Neuron (in vitro differentiated cells): ENCODE measurements at regions not wholly inside any gene's neighbourhood (a gene's known extent, or its start where the extent isn't known, plus 50 kb on each side); places are given as distances from the start of the nearest gene placed in this dataset.

Experiments
- H2AFZ ChIP-seq: one replicate; pipeline ENCODE4 v1.6.1; 2013; ENCODE audit warnings: low read depth, mild to moderate bottlenecking, inconsistent platforms, low read length, moderate library complexity
- H3K27me3 ChIP-seq: one replicate; pipeline ENCODE4 v1.6.1; 2013; ENCODE audit warnings: low read length; ENCODE audit not compliant: insufficient read depth
- H3K36me3 ChIP-seq: one replicate; pipeline ENCODE4 v1.6.1; 2013; ENCODE audit warnings: low read length; ENCODE audit not compliant: insufficient read depth
- H3K4me1 ChIP-seq: one replicate; pipeline ENCODE4 v1.6.1; 2013; ENCODE audit warnings: low read length; ENCODE audit not compliant: insufficient read depth
- H3K4me3 ChIP-seq: 2 replicates; pipeline ENCODE4 v1.5.1; 2013; ENCODE audit warnings: mild to moderate bottlenecking, low read length, moderate library complexity
- H3K9me3 ChIP-seq: one replicate; pipeline ENCODE4 v1.6.1; 2013; ENCODE audit warnings: low read length

- Histone ChIP-seq H3K36me3 (no peaks in the 10 kb centered on the region), H3K4me1 (no peaks in the 10 kb centered on the region), H3K27me3 (no peaks in the 10 kb centered on the region), H2AFZ (no peak overlapping the region), H3K9me3 (no peaks in the 10 kb centered on the region), H3K4me3 (no peak overlapping the region)
Observed at GRCh38 chr13:47673009-47673850, 327.8 kb downstream of the SUCLA2 start.

- Histone ChIP-seq H3K9me3 (no peaks in the 10 kb centered on the region), H3K4me3 (no peak overlapping the region), H3K36me3 (no peaks in the 10 kb centered on the region), H2AFZ (no peak overlapping the region), H3K27me3 (no peaks in the 10 kb centered on the region), H3K4me1 (no peaks in the 10 kb centered on the region)
Observed at GRCh38 chr13:47672245-47673008, 328.6 kb downstream of the SUCLA2 start.

GRCh38 chr13:47671776-47672175 lies 329.3 kb downstream of the SUCLA2 start:
- no peak overlapping the region for H2AFZ ChIP-seq
- no peaks in the 10 kb centered on the region for H3K36me3 ChIP-seq
- H3K4me3 ChIP-seq: no peak overlapping the region
- H3K27me3 ChIP-seq: no peaks in the 10 kb centered on the region
- no peaks in the 10 kb centered on the region for H3K9me3 ChIP-seq
- no peaks in the 10 kb centered on the region for H3K4me1 ChIP-seq

- Histone ChIP-seq H3K4me1 (peaks cover 8% of the 10 kb centered on the region), H3K36me3 (no peaks in the 10 kb centered on the region), H3K9me3 (no peaks in the 10 kb centered on the region), H3K27me3 (no peaks in the 10 kb centered on the region), H3K4me3 (no peak overlapping the region), H2AFZ (peak overlapping the region; percentile 77)
Observed at GRCh38 chr13:47665043-47665442, 336.0 kb downstream of the SUCLA2 start.

GRCh38 chr13:47661076-47661475 lies 340.0 kb downstream of the SUCLA2 start:
- Histone ChIP-seq H3K27me3 (no peaks in the 10 kb centered on the region), H3K36me3 (no peaks in the 10 kb centered on the region), H3K4me3 (no peak overlapping the region), H2AFZ (no peak overlapping the region), H3K9me3 (no peaks in the 10 kb centered on the region), H3K4me1 (peaks cover 8% of the 10 kb centered on the region)

- Histone ChIP-seq H3K4me1 (no peaks in the 10 kb centered on the region), H2AFZ (no peak overlapping the region), H3K9me3 (no peaks in the 10 kb centered on the region), H3K27me3 (no peaks in the 10 kb centered on the region), H3K4me3 (no peak overlapping the region), H3K36me3 (no peaks in the 10 kb centered on the region)
Observed at GRCh38 chr13:47656651-47657050, 344.4 kb downstream of the SUCLA2 start.

GRCh38 chr13:47650209-47650608 lies 350.9 kb downstream of the SUCLA2 start:
- Histone ChIP-seq H3K4me1 (peaks cover 3% of the 10 kb centered on the region), H2AFZ (no peak overlapping the region), H3K9me3 (no peaks in the 10 kb centered on the region), H3K27me3 (no peaks in the 10 kb centered on the region), H3K4me3 (no peak overlapping the region), H3K36me3 (no peaks in the 10 kb centered on the region)

GRCh38 chr13:47647001-47647400 lies 354.1 kb downstream of the SUCLA2 start:
- H3K4me3 ChIP-seq: no peak overlapping the region
- H3K27me3 ChIP-seq: no peaks in the 10 kb centered on the region
- H2AFZ ChIP-seq: no peak overlapping the region
- H3K4me1 ChIP-seq: peaks cover 3% of the 10 kb centered on the region
- no peaks in the 10 kb centered on the region for H3K36me3 ChIP-seq
- H3K9me3 ChIP-seq: no peaks in the 10 kb centered on the region

GRCh38 chr13:47646298-47646697 lies 354.8 kb downstream of the SUCLA2 start:
- no peak overlapping the region for H3K4me3 ChIP-seq
- H3K4me1 ChIP-seq: peaks cover 3% of the 10 kb centered on the region
- H2AFZ ChIP-seq: no peak overlapping the region
- no peaks in the 10 kb centered on the region for H3K9me3 ChIP-seq
- no peaks in the 10 kb centered on the region for H3K36me3 ChIP-seq
- no peaks in the 10 kb centered on the region for H3K27me3 ChIP-seq

GRCh38 chr13:47639738-47640447 lies 361.2 kb downstream of the SUCLA2 start:
- no peak overlapping the region for H2AFZ ChIP-seq

GRCh38 chr13:47638627-47639026 lies 362.4 kb downstream of the SUCLA2 start:
- H3K27me3 ChIP-seq: no peaks in the 10 kb centered on the region
- H3K4me1 ChIP-seq: no peaks in the 10 kb centered on the region
- no peak overlapping the region for H3K4me3 ChIP-seq
- no peaks in the 10 kb centered on the region for H3K36me3 ChIP-seq
- no peak overlapping the region for H2AFZ ChIP-seq
- H3K9me3 ChIP-seq: no peaks in the 10 kb centered on the region

More at GRCh38 chr13:47639738-47640447, 361.2 kb downstream of the SUCLA2 start:
- Histone ChIP-seq H3K9me3 (no peaks in the 10 kb centered on the region), H3K4me1 (no peaks in the 10 kb centered on the region), H3K27me3 (no peaks in the 10 kb centered on the region), H3K36me3 (no peaks in the 10 kb centered on the region), H3K4me3 (no peak overlapping the region)

- H3K27me3 ChIP-seq: no peaks in the 10 kb centered on the region
- no peaks in the 10 kb centered on the region for H3K9me3 ChIP-seq
- H2AFZ ChIP-seq: no peak overlapping the region
Observed at GRCh38 chr13:47632311-47632710, 368.8 kb downstream of the SUCLA2 start.

GRCh38 chr13:47628666-47629065 lies 372.4 kb downstream of the SUCLA2 start:
- Histone ChIP-seq H3K4me1 (peaks cover 1% of the 10 kb centered on the region), H3K27me3 (no peaks in the 10 kb centered on the region), H2AFZ (no peak overlapping the region), H3K9me3 (no peaks in the 10 kb centered on the region), H3K36me3 (no peaks in the 10 kb centered on the region), H3K4me3 (no peak overlapping the region)

More at GRCh38 chr13:47632311-47632710, 368.8 kb downstream of the SUCLA2 start:
- Histone ChIP-seq H3K36me3 (no peaks in the 10 kb centered on the region), H3K4me3 (no peak overlapping the region), H3K4me1 (peaks cover 1% of the 10 kb centered on the region)
